NCI-H2107 treated with DMSO at 0.1 percent for 48 hours (cell line): ENCODE measurements at regions not wholly inside any gene's neighbourhood (a gene's known extent, or its start where the extent isn't known, plus 50 kb on each side); places are given as distances from the start of the nearest gene placed in this dataset.
"Not testable (repeated sequence)": the region's sequence is repeated elsewhere in the genome, so short reads cannot be mapped to it uniquely, and the experiment has no call there.

Experiments
- DNase-seq: peaks from one replicate; lab custom pipeline; 2025; ENCODE audit not compliant: unreplicated experiment; lab: John Stamatoyannopoulos, UW

- no peak for DNase-seq
These were observed 148.6 kb downstream of the RBMX2 start for GRCh38 chrX:130550351-130550750.

DNA sequence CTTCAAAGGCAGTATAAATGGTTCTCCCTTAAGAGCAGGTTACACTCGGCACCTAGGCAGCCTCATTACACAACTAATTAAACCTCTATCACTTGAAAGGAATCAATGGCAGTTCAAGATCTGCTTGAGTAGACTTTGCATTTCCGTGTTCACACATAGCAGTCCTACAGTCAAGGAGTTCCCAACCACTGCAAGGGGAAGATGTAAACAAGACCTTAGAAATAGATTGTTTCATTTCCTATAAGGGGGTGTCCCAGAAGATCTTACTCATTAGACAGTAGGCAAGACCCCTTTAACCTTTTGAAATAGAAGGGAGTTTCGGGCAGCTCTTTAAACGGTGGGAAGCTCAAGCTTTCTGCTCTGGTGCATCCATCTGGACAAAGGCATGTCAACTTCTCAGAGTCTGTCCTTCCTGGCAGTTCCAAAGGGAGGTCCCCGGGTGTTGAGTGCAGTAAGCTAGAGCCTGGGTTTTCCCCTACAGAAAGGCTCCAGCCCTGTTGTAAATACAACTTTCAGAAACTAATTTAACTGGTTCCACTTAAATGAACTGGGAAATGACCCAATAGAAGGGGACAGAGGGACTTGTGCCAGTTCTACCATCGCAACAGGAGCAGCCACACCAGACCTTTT lies 150.8 kb downstream of the RBMX2 start:
- no peak for DNase-seq

DNA sequence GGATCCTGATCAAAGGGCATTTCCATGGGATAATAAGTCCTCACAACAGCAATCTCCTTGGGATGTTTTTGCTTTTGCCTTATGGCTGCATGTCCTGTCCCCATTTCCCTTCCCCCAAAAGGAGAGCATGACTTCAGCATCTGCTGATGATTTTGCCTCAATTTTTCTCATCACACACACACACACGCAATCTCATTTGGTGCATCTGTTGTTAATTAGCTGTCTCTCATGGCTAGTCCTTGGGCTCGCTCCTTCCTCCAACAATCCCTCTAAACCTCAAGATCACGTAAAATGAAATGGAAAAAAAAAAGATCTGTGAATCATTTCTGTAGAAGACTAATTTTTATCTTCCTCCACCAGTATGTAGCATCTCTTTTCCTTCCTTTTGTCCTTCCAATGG lies 153.6 kb downstream of the RBMX2 start:
- DNase-seq: no peak

- no peak for DNase-seq
These were observed 154.0 kb downstream of the RBMX2 start for GRCh38 chrX:130555757-130556156.

GRCh38 chrX:130556951-130557350 lies 155.2 kb downstream of the RBMX2 start:
- DNase-seq: no peak

DNA sequence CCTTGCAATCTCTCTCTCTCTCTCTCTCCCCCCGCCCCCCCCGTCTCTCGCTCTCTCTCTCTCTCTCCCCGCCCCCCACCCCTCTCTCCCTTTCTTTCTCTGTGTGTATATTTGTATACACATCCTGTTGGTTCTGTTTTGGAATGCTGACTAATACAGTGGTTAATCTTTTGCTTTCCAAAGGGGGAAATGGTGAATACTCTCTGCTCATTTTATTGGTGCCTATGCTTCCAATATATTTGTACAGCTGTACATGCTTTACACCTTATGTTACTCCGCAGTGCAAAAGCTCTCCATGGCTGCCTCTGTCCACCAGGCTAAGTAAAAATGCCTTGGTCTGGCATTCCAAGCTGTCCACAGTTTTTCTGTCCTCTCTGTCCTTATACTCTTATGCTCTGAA lies 158.8 kb downstream of the RBMX2 start:
- DNase-seq: no peak

GRCh38 chrX:130561930-130562329 lies 160.1 kb downstream of the RBMX2 start:
- no peak for DNase-seq

DNA sequence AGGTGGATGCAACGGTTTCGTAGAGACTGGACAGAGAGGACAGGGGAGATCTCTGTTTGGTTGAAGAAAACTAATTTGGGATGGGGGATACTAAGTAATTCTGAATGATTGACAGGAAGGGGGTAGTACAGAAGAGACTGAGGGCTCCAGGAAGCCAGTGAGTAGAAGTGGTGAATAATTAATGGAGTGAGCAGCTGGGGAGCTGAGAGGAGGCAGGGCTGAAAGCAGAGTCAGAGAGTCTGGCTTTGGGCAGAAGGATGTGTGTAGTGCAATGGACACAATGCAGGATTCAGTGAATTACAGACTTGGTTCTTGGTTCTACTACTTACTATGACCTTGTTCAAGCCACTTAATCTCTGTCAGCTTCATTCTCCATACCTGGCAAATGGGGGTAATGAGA lies 161.7 kb downstream of the RBMX2 start:
- no peak for DNase-seq

- peak; percentile 97 for DNase-seq
These were observed 164.4 kb downstream of the RBMX2 start for GRCh38 chrX:130566028-130566683.

GRCh38 chrX:130573030-130573429 lies 171.2 kb downstream of the RBMX2 start:
- DNase-seq: not testable (repeated sequence)
